ENCODE measurements at regions not wholly inside any gene's neighbourhood (a gene's known extent, or its start where the extent isn't known, plus 50 kb on each side); places are given as distances from the start of the nearest gene placed in this dataset.

DNA sequence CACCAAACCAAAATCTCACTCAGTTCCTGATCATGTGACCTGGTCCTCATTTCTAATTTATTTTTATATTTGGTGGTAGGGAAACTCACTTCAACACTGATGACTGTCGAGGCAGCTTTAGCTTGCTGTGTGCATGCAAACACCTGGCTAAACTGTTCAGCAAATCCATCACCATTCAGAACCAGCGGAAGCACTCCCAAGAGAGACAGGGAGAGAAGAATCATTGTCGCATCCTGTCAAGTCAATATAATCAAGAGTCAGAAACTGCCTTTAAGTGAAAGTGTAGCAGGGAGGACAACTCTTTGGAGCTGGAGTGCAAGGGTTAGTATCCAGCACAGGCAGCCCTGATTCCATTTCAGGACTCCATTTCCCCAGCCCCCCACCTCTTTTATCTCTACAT is 300.7 kb downstream of the XPNPEP1 start:
- TF ChIP-seq, protein P1, sequence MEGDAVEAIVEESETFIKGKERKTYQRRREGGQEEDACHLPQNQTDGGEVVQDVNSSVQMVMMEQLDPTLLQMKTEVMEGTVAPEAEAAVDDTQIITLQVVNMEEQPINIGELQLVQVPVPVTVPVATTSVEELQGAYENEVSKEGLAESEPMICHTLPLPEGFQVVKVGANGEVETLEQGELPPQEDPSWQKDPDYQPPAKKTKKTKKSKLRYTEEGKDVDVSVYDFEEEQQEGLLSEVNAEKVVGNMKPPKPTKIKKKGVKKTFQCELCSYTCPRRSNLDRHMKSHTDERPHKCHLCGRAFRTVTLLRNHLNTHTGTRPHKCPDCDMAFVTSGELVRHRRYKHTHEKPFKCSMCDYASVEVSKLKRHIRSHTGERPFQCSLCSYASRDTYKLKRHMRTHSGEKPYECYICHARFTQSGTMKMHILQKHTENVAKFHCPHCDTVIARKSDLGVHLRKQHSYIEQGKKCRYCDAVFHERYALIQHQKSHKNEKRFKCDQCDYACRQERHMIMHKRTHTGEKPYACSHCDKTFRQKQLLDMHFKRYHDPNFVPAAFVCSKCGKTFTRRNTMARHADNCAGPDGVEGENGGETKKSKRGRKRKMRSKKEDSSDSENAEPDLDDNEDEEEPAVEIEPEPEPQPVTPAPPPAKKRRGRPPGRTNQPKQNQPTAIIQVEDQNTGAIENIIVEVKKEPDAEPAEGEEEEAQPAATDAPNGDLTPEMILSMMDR (IDR thresholded peaks at IDR 0.05) = no peak
- no peak for TF ChIP-seq POLR2A (IDR thresholded peaks at IDR 0.05)

Measured in uterus (tissue), 2 donors.